Activated T-helper 2 cell treated with anti-CD3 and anti-CD28 coated beads, Interferon-gamma antibody, Interleukin-2, Interleukin-4, amounts not matched to agents 10 μg/mL and 5 μg/mL and 100 μg/mL, durations not matched to agents 14 hours and 24 hours and 36 hours (primary cell): ENCODE measurements at regions not wholly inside any gene's neighbourhood (a gene's known extent, or its start where the extent isn't known, plus 50 kb on each side); places are given as distances from the start of the nearest gene placed in this dataset.

Source experiments
- DNase-seq: peaks from one replicate; pipeline ENCODE4 v3.0.0; 2021; ENCODE audit warnings: low spot score
- H3K27ac Mint-ChIP-seq: one replicate; pipeline ENCODE4 v1.8.0; 2021; ENCODE audit warnings: mixed read lengths
- H3K27me3 Mint-ChIP-seq: one replicate; pipeline ENCODE4 v1.8.0; 2021; ENCODE audit warnings: low read depth, mixed read lengths
- H3K36me3 Mint-ChIP-seq: one replicate; pipeline ENCODE4 v1.8.0; 2021; ENCODE audit warnings: low read depth, mixed read lengths
- H3K4me1 Mint-ChIP-seq: one replicate; pipeline ENCODE4 v1.8.0; 2021; ENCODE audit warnings: low read depth, mixed read lengths
- H3K4me3 Mint-ChIP-seq: one replicate; pipeline ENCODE4 v1.8.0; 2021; ENCODE audit warnings: low read depth, mild to moderate bottlenecking, moderate library complexity, mixed read lengths
- H3K9me3 Mint-ChIP-seq: one replicate; pipeline ENCODE4 v1.8.0; 2021; ENCODE audit warnings: mixed read lengths
- intact Hi-C: fragments of 100-400 bp; cut with micrococcal nuclease; formaldehyde crosslinking; loops from one replicate; pipeline ENCODE4 v1.15.1; 2023

- Mint-ChIP-seq H3K9me3 (peaks cover 6% of the 10 kb centered on the region), H3K27ac (no peak overlapping the region), H3K27me3 (no peaks in the 10 kb centered on the region)
Observed at GRCh38 chr6:15025446-15025845, 220.4 kb upstream of the JARID2 start.

GRCh38 chr6:15026832-15027231, 219.0 kb upstream of the JARID2 start:
- no peaks in the 10 kb centered on the region for H3K27me3 Mint-ChIP-seq
- H3K9me3 Mint-ChIP-seq: peaks cover 16% of the 10 kb centered on the region
- DNase-seq: no peak
- peaks cover 6% of the 10 kb centered on the region for H3K36me3 Mint-ChIP-seq
- H3K4me3 Mint-ChIP-seq: no peak overlapping the region
- no peak overlapping the region for H3K27ac Mint-ChIP-seq
- H3K4me1 Mint-ChIP-seq: peaks cover 23% of the 10 kb centered on the region
- intact Hi-C loops: no loop called here

More at GRCh38 chr6:15025446-15025845, 220.4 kb upstream of the JARID2 start:
- Mint-ChIP-seq H3K36me3 (no peaks in the 10 kb centered on the region), H3K4me1 (peaks cover 26% of the 10 kb centered on the region), H3K4me3 (no peak overlapping the region)
- no peak for DNase-seq
- intact Hi-C loops: no loop called here

GRCh38 chr6:15027472-15027871, 218.4 kb upstream of the JARID2 start:
- peaks cover 6% of the 10 kb centered on the region for H3K36me3 Mint-ChIP-seq
- H3K4me1 Mint-ChIP-seq: peaks cover 24% of the 10 kb centered on the region

GRCh38 chr6:15032015-15032414, 213.9 kb upstream of the JARID2 start:
- Mint-ChIP-seq H3K27ac (no peak overlapping the region), H3K27me3 (no peaks in the 10 kb centered on the region), H3K4me3 (no peak overlapping the region), H3K36me3 (peaks cover 6% of the 10 kb centered on the region), H3K4me1 (peaks cover 16% of the 10 kb centered on the region), H3K9me3 (peaks cover 17% of the 10 kb centered on the region)
- intact Hi-C loops: no loop called here
- no peak for DNase-seq

More at GRCh38 chr6:15027472-15027871, 218.4 kb upstream of the JARID2 start:
- Mint-ChIP-seq H3K4me3 (no peak overlapping the region), H3K9me3 (peaks cover 17% of the 10 kb centered on the region), H3K27me3 (no peaks in the 10 kb centered on the region), H3K27ac (no peak overlapping the region)
- no peak for DNase-seq
- intact Hi-C loops: no loop called here

GRCh38 chr6:15033850-15034203, 212.0 kb upstream of the JARID2 start:
- peaks cover 17% of the 10 kb centered on the region for H3K9me3 Mint-ChIP-seq
- intact Hi-C loops: no loop called here
- peaks cover 6% of the 10 kb centered on the region for H3K36me3 Mint-ChIP-seq
- DNase-seq: no peak
- peaks cover 16% of the 10 kb centered on the region for H3K4me1 Mint-ChIP-seq
- H3K4me3 Mint-ChIP-seq: no peak overlapping the region
- no peak overlapping the region for H3K27ac Mint-ChIP-seq
- H3K27me3 Mint-ChIP-seq: no peaks in the 10 kb centered on the region

- peaks cover 1% of the 10 kb centered on the region for H3K9me3 Mint-ChIP-seq
- H3K27ac Mint-ChIP-seq: no peak overlapping the region
- H3K4me3 Mint-ChIP-seq: no peak overlapping the region
- H3K36me3 Mint-ChIP-seq: peaks cover under 1% of the 10 kb centered on the region
- no peaks in the 10 kb centered on the region for H3K27me3 Mint-ChIP-seq
- peaks cover 10% of the 10 kb centered on the region for H3K4me1 Mint-ChIP-seq
- no peak for DNase-seq
- intact Hi-C loops: no loop called here
Observed at GRCh38 chr6:15036690-15037245, 209.1 kb upstream of the JARID2 start.

GRCh38 chr6:15037253-15037652, 208.6 kb upstream of the JARID2 start:
- DNase-seq: no peak
- Mint-ChIP-seq H3K4me1 (peaks cover 7% of the 10 kb centered on the region), H3K4me3 (no peak overlapping the region), H3K9me3 (no peaks in the 10 kb centered on the region), H3K27me3 (no peaks in the 10 kb centered on the region), H3K27ac (no peak overlapping the region), H3K36me3 (no peaks in the 10 kb centered on the region)
- intact Hi-C loops: no loop called here

GRCh38 chr6:15038013-15038791, 207.7 kb upstream of the JARID2 start:
- Mint-ChIP-seq H3K4me3 (no peak overlapping the region), H3K27me3 (no peaks in the 10 kb centered on the region), H3K4me1 (peaks cover 2% of the 10 kb centered on the region), H3K9me3 (no peaks in the 10 kb centered on the region), H3K36me3 (no peaks in the 10 kb centered on the region), H3K27ac (no peak overlapping the region)
- DNase-seq: no peak
- intact Hi-C loops: no loop called here

GRCh38 chr6:15039136-15039535, 206.7 kb upstream of the JARID2 start:
- no peak overlapping the region for H3K27ac Mint-ChIP-seq
- no peaks in the 10 kb centered on the region for H3K9me3 Mint-ChIP-seq
- no peaks in the 10 kb centered on the region for H3K27me3 Mint-ChIP-seq
- H3K4me1 Mint-ChIP-seq: no peaks in the 10 kb centered on the region
- no peaks in the 10 kb centered on the region for H3K36me3 Mint-ChIP-seq
- no peak overlapping the region for H3K4me3 Mint-ChIP-seq
- DNase-seq: no peak
- intact Hi-C loops: no loop called here

GRCh38 chr6:15042938-15043337, 202.9 kb upstream of the JARID2 start:
- no peaks in the 10 kb centered on the region for H3K4me1 Mint-ChIP-seq
- no peak overlapping the region for H3K4me3 Mint-ChIP-seq
- no peaks in the 10 kb centered on the region for H3K9me3 Mint-ChIP-seq
- no peaks in the 10 kb centered on the region for H3K36me3 Mint-ChIP-seq
- no peak for DNase-seq
- no peaks in the 10 kb centered on the region for H3K27me3 Mint-ChIP-seq
- H3K27ac Mint-ChIP-seq: no peak overlapping the region
- intact Hi-C loops: no loop called here

- intact Hi-C loops: no loop called here
- Mint-ChIP-seq H3K27ac (no peak overlapping the region), H3K36me3 (no peaks in the 10 kb centered on the region), H3K4me3 (no peak overlapping the region), H3K9me3 (no peaks in the 10 kb centered on the region), H3K4me1 (peaks cover 3% of the 10 kb centered on the region), H3K27me3 (no peaks in the 10 kb centered on the region)
- no peak for DNase-seq
Observed at GRCh38 chr6:15044146-15044882, 201.6 kb upstream of the JARID2 start.

GRCh38 chr6:15044948-15045347, 200.9 kb upstream of the JARID2 start:
- Mint-ChIP-seq H3K4me1 (peaks cover 3% of the 10 kb centered on the region), H3K27me3 (no peaks in the 10 kb centered on the region), H3K9me3 (no peaks in the 10 kb centered on the region), H3K27ac (no peak overlapping the region), H3K4me3 (no peak overlapping the region), H3K36me3 (no peaks in the 10 kb centered on the region)
- intact Hi-C loops: no loop called here
- DNase-seq: no peak

- intact Hi-C loops: no loop called here
- Mint-ChIP-seq H3K9me3 (no peaks in the 10 kb centered on the region), H3K4me1 (peaks cover 3% of the 10 kb centered on the region), H3K4me3 (no peak overlapping the region), H3K27me3 (no peaks in the 10 kb centered on the region), H3K27ac (no peak overlapping the region), H3K36me3 (no peaks in the 10 kb centered on the region)
- no peak for DNase-seq
Observed at GRCh38 chr6:15046751-15047150, 199.1 kb upstream of the JARID2 start.
